Lung microvascular endothelial cell (primary cell): ENCODE measurements at regions not wholly inside any gene's neighbourhood (a gene's known extent, or its start where the extent isn't known, plus 50 kb on each side); places are given as distances from the start of the nearest gene placed in this dataset.
"Not testable (repeated sequence)": the region's sequence is repeated elsewhere in the genome, so short reads cannot be mapped to it uniquely, and the experiment has no call there.

Experiments
- DNase-seq, 2 donors: peaks; one replicate each; pipeline versions ENCODE4 v3.0.0 to v3.0.0-alpha.2; 2010; ENCODE audit warnings: low read depth in 2 of 2

GRCh38 chr20:5393218-5393870, 76.6 kb upstream of the PROKR2 start:
- no peak for DNase-seq

- no peak for DNase-seq
Measured at GRCh38 chr20:5390720-5391119, 74.0 kb upstream of the PROKR2 start.

- DNase-seq, result not testable (repeated sequence)
Measured at GRCh38 chr20:5386846-5387245, 70.1 kb upstream of the PROKR2 start.

GRCh38 chr20:5381527-5381926, 64.8 kb upstream of the PROKR2 start:
- DNase-seq, result not testable (repeated sequence)

- DNase-seq, result no peak
Measured at GRCh38 chr20:5377484-5377883, 60.7 kb upstream of the PROKR2 start.

- DNase-seq, result no peak
Measured at GRCh38 chr20:5376228-5376627, 59.5 kb upstream of the PROKR2 start.

- DNase-seq, result no peak
Measured at GRCh38 chr20:5374171-5374570, 57.4 kb upstream of the PROKR2 start.

GRCh38 chr20:5372371-5372770, 55.6 kb upstream of the PROKR2 start:
- no peak for DNase-seq

- DNase-seq, result no peak
Measured at GRCh38 chr20:5369629-5370028, 52.9 kb upstream of the PROKR2 start.
